ENCODE measurements at regions not wholly inside any gene's neighbourhood (a gene's known extent, or its start where the extent isn't known, plus 50 kb on each side); places are given as distances from the start of the nearest gene placed in this dataset.

GRCh38 chr2:117635481-117635880 is 179.0 kb upstream of the DDX18 start:
- no peak for TF ChIP-seq CTCF (IDR thresholded peaks at IDR 0.05; ENCODE audit: unreplicated experiment)
- H3K36me3 Mint-ChIP-seq (ENCODE audit: insufficient read depth) = peaks cover 1% of the 10 kb centered on the region
- no peaks in the 10 kb centered on the region for H3K4me1 Mint-ChIP-seq (ENCODE audit: low read depth)
- DNase-seq (ENCODE audit: low spot score, unreplicated experiment) = no peak
- no peak overlapping the region for H3K4me3 Mint-ChIP-seq (ENCODE audit: low read depth)
- peaks cover 13% of the 10 kb centered on the region for H3K9me3 Mint-ChIP-seq (ENCODE audit: low read depth)
- H3K27me3 Mint-ChIP-seq = peaks cover 7% of the 10 kb centered on the region
- H3K27ac Mint-ChIP-seq = no peak overlapping the region

DNA sequence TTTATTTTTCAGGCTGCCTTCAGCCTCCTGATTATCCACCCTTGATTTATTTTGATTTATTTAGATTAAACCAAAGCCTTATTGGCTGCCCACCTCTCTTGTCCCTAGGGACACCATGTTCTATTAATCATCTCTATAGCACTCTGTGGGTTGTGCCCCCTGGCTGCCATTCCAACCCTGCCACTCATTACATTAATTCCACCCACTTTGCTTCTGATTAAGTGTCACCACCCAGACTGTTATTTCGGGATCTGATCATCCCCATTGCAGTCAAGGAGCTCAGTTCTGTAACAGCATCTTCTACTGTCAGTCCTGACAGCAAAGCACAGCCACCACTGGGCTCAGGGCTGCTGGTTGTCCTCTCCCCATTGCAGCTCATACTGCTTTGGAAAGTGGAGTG is 175.1 kb upstream of the DDX18 start:
- H3K27me3 Mint-ChIP-seq = no peaks in the 10 kb centered on the region
- no peak for DNase-seq (ENCODE audit: low spot score, unreplicated experiment)
- H3K36me3 Mint-ChIP-seq (ENCODE audit: insufficient read depth) = peaks cover 1% of the 10 kb centered on the region
- H3K9me3 Mint-ChIP-seq (ENCODE audit: low read depth) = peaks cover 8% of the 10 kb centered on the region
- H3K4me1 Mint-ChIP-seq (ENCODE audit: low read depth) = no peaks in the 10 kb centered on the region
- no peak for TF ChIP-seq CTCF (IDR thresholded peaks at IDR 0.05; ENCODE audit: unreplicated experiment)
- H3K27ac Mint-ChIP-seq = no peak overlapping the region
- no peak overlapping the region for H3K4me3 Mint-ChIP-seq (ENCODE audit: low read depth)

GRCh38 chr2:117644403-117644802 is 170.1 kb upstream of the DDX18 start:
- no peak for TF ChIP-seq CTCF (IDR thresholded peaks at IDR 0.05; ENCODE audit: unreplicated experiment)
- no peaks in the 10 kb centered on the region for H3K27me3 Mint-ChIP-seq
- DNase-seq (ENCODE audit: low spot score, unreplicated experiment) = no peak
- no peaks in the 10 kb centered on the region for H3K36me3 Mint-ChIP-seq (ENCODE audit: insufficient read depth)
- no peaks in the 10 kb centered on the region for H3K4me1 Mint-ChIP-seq (ENCODE audit: low read depth)
- peaks cover 5% of the 10 kb centered on the region for H3K9me3 Mint-ChIP-seq (ENCODE audit: low read depth)
- H3K4me3 Mint-ChIP-seq (ENCODE audit: low read depth) = no peak overlapping the region
- no peak overlapping the region for H3K27ac Mint-ChIP-seq

GRCh38 chr2:117645458-117645857 is 169.0 kb upstream of the DDX18 start:
- Mint-ChIP-seq H3K27ac (no peak overlapping the region), H3K9me3 (ENCODE audit: low read depth) (peaks cover 5% of the 10 kb centered on the region), H3K4me3 (ENCODE audit: low read depth) (no peak overlapping the region), H3K4me1 (ENCODE audit: low read depth) (no peaks in the 10 kb centered on the region), H3K27me3 (no peaks in the 10 kb centered on the region), H3K36me3 (ENCODE audit: insufficient read depth) (no peaks in the 10 kb centered on the region)
- DNase-seq (ENCODE audit: low spot score, unreplicated experiment) = no peak
- TF ChIP-seq CTCF (IDR thresholded peaks at IDR 0.05; ENCODE audit: unreplicated experiment) = no peak

GRCh38 chr2:117646099-117646498 is 168.4 kb upstream of the DDX18 start:
- no peaks in the 10 kb centered on the region for H3K27me3 Mint-ChIP-seq
- H3K27ac Mint-ChIP-seq = no peak overlapping the region
- H3K4me1 Mint-ChIP-seq (ENCODE audit: low read depth) = no peaks in the 10 kb centered on the region
- no peak for DNase-seq (ENCODE audit: low spot score, unreplicated experiment)
- no peak for TF ChIP-seq CTCF (IDR thresholded peaks at IDR 0.05; ENCODE audit: unreplicated experiment)
- H3K4me3 Mint-ChIP-seq (ENCODE audit: low read depth) = no peak overlapping the region
- no peaks in the 10 kb centered on the region for H3K36me3 Mint-ChIP-seq (ENCODE audit: insufficient read depth)
- H3K9me3 Mint-ChIP-seq (ENCODE audit: low read depth) = peaks cover 5% of the 10 kb centered on the region
